Activated CD4-positive, alpha-beta T cell treated with anti-CD3 and anti-CD28 coated beads, Interleukin-2, Interleukin-6, amounts not matched to agents 100 ng/mL and 50 ng/mL, durations not matched to agents 16 hours and 8 hours (primary cell): ENCODE measurements at regions not wholly inside any gene's neighbourhood (a gene's known extent, or its start where the extent isn't known, plus 50 kb on each side); places are given as distances from the start of the nearest gene placed in this dataset.
"Not testable (repeated sequence)": the region's sequence is repeated elsewhere in the genome, so short reads cannot be mapped to it uniquely, and the experiment has no call there.

Experiments used
- DNase-seq: peaks from one replicate; pipeline ENCODE4 v3.0.0-alpha.2; 2020

GRCh38 chr4:123232439-123232838, 164.2 kb upstream of the SPRY1 start:
- peak; percentile 2 for DNase-seq

DNA sequence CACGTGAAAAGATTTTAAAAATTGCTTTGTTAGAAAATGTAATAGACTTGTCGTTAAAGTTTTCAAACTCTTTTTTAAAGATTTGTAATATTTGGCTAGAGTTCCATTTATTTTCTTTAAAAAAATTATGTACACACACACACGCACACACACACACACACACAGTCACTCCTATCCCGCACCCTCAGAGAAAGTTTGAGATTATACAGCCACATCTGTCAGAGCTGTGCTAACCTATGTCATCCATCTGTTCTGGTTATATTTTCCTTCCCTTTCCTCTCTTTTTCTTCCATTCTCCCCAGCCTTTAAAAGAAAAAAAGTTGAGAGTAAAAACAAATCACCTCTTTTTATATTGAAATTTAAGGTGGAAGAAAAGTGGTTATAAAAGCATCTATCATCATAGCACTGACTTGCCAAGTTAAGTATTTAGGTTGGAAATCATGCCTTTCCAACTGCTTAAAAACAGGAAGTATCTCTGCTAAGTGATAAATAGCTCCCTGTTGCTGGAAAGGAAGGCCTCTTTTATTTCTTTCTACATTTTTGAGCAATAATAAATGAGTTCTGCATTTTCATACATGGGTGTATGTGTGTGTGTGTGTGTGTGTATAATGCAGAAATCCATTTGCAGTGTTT, 163.3 kb upstream of the SPRY1 start:
- no peak for DNase-seq

DNA sequence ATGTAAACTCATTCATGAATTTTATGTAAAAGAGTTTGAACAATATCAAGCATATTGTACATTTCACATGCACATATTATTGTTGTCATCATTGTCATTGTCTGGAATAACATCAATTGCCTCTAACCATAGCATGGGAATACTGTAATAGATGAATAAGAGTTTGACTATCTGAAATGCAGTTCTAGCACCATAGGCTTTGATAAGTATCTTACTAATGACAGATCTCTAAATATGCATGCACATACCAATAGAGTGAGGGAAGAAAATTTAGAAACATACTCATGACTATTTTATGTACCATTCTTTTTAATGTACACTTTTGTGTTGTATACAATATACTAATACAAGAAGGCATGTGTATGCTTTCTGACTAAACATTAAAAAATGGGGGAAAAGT, 161.6 kb upstream of the SPRY1 start:
- no peak for DNase-seq

DNA sequence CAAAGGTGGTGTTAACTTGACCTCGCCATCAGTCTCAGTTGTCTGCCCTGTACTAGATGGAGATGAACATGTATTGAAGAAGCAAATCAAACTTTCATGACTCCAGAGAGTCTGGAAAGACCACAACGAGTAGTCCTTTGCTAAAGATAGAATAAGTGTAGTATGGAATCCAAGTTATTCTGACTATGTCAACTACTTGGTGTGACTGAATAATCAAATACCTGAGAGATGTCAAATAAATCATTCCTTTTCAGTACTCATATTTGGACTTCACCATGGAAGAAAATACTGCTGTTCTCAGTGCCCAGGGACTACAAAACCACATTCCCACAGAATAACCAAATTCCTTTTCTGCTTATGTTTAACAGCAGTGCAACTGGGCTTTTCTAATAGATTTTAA, 161.2 kb upstream of the SPRY1 start:
- DNase-seq = no peak

DNA sequence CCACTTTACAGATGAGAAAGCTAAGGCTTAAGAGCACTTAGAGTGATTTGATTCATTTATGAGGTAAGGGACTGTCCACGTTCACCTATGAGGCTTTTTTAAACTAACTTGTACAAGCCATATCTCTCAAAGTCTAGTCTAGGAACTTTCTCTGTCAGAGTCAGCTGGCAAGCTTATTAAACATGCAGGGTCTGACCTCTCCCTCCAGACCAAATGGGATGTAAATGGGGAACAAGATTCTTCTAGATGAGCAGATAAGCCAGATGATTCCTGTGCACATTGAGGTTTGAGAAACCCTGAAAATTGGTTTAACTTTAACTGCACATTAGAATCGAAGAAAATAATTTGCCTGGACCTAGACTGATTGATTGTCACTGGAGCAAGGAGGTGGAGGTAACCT, 160.0 kb upstream of the SPRY1 start:
- DNase-seq = no peak

DNA sequence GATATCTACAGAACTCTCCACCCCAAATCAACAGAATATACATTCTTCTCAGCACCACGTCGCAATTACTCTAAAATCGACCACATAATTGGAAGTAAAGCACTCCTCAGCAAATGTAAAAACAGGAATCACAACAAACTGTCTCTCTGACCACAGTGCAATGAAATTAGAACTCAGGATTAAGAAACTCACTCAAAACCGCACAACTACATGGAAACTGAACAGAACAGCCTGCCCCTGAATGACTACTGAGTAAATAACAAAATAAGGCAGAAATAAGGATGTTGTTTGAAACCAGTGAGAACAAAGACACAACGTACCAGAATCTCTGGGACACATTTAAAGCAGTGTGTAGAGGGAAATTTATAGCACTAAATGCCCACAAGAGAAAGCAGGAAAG, 156.3 kb upstream of the SPRY1 start:
- not testable (repeated sequence) for DNase-seq

GRCh38 chr4:123243220-123243619, 153.4 kb upstream of the SPRY1 start:
- DNase-seq = not testable (repeated sequence)

- DNase-seq = no peak
These were observed 152.5 kb upstream of the SPRY1 start for GRCh38 chr4:123244137-123244536.

- no peak for DNase-seq
These were observed 150.5 kb upstream of the SPRY1 start for GRCh38 chr4:123246085-123246484.

DNA sequence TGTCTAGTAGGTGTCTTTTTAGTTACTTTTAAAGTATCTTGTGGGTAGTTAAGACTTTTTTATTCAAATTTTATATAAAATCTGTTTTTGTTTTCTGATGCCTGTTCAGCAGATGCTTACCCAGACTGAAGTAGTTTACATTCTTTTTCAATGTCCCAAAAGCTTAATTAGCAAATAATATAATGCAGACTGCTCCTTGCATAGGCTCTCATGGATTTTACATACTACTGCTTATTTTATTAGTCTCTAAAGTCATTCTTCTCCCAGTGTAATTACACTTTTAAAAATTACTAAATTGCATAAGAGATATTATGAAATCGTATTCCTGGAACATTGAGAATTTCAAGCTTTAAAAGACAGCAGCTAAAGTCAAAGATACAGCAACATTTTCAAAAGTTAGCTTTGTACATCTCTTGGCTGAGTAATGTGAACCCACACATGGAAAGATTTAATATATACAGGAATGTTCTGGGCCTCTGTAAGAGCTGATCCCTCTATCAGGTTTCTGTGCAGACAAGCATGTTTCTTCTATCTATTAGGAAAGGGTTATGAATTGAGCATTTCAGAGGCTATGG, 148.4 kb upstream of the SPRY1 start:
- no peak for DNase-seq

GRCh38 chr4:123249821-123250220, 146.8 kb upstream of the SPRY1 start:
- no peak for DNase-seq

GRCh38 chr4:123250843-123251242, 145.8 kb upstream of the SPRY1 start:
- DNase-seq = no peak

GRCh38 chr4:123255971-123256370, 140.6 kb upstream of the SPRY1 start:
- no peak for DNase-seq

GRCh38 chr4:123256901-123257300, 139.7 kb upstream of the SPRY1 start:
- DNase-seq = no peak

DNA sequence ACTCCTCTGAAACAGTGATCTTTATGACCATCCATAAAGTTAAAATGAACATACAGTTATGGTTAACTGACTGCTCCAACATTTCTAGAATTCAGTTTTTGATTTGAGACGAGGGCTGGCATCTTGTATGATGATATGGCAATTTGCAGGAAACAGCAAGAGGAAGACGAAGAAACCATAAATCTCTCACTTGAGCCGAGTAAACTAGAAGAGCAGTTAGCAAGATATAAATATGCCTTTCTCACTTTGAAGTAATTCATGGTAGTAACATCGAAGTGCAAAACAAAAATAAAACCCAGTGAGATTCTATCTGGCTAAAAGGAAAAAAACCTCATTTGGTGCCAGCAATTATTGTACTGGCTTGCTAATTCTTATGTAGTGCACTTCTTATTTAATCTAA, 139.0 kb upstream of the SPRY1 start:
- no peak for DNase-seq

GRCh38 chr4:123259676-123260646, 136.6 kb upstream of the SPRY1 start:
- DNase-seq = no peak

DNA sequence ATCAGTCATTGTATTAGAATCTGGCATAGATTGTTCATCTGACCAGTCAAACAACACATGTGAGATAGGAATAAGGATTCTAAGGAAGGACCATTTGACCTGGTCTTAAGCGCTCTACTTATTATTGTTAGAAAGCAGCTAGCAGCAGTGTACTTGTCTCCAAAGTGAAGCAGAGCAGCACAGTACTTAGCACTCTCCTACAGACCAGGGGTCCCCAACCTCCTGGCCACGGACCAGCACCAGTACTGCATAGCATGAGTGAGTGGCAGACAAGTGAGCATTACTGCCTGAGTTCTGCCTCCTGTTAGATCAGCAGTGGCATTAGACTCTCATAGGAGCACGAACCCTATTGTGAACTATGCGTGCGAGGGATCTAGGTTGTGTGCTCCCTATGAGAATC, 135.9 kb upstream of the SPRY1 start:
- no peak for DNase-seq

- DNase-seq = no peak
These were observed 134.5 kb upstream of the SPRY1 start for GRCh38 chr4:123262080-123262479.

GRCh38 chr4:123265443-123265842, 131.2 kb upstream of the SPRY1 start:
- no peak for DNase-seq

- no peak for DNase-seq
These were observed 130.4 kb upstream of the SPRY1 start for GRCh38 chr4:123266221-123266620.

GRCh38 chr4:123278755-123279154, 117.8 kb upstream of the SPRY1 start:
- DNase-seq = no peak

DNA sequence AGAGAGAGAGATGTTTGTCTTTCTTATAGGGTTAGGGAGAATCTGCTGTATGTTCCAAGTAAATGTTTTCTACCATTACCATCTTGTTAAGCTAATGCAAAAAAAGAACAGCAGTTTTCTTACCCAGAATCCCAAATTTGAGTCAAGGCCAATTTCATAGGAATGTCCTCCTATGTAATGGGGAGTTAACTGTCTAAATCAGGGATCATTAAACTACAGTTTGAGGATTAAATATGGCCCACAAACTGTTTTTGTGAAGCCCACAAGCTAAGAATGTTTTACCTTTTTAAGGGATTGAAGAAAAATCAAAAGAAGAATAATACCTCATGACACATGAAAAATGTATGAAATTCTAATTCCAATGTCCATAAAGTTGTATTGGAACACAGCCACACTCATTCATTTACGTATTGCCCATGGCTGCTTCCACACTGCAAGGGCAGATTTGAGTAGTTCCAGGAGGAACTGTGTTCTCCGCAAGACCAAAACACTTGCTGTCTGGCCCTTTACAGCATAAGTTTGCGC, 113.2 kb upstream of the SPRY1 start:
- no peak for DNase-seq

DNA sequence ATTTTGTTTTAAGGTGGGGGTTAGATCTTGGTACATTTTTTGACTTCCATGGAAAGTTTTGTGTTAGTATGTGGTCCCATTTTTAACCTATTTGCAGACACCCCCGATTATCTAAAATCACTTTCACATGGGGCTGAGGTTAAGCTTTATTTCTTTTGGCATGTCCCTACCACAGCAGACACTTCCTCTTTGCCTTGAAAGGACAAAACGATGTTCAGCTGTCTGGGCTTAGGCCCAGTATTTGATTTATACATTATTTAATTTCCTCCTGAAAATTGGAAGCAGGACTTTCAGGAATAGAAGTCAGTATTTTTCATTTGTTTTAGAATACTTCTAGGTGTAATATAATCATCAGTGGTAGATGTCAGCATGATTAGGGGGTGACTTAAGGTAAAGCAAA, 112.4 kb upstream of the SPRY1 start:
- DNase-seq = no peak
